ENCODE measurements at regions not wholly inside any gene's neighbourhood (a gene's known extent, or its start where the extent isn't known, plus 50 kb on each side); places are given as distances from the start of the nearest gene placed in this dataset.

DNA sequence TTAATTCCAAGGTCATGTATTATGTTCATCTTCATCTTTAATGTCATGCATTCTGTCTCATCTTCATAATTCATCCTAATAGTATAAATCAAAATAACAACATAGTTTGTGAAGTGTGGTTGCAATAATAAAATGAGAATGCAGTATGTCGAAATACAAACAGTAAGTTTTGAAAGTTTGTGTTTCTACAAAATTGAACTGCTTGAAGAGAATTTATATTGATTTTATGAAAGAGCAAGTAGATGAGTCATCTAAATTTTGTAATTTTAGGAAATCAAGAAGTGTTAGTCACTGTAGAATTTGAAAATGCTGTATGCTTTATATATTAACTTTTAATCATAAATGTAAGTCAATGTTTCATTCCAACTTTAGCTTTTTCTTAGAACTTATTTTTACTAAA, 190.5 kb upstream of the PPP1R3A start:
- no peak overlapping the region for H3K27ac ChIP-seq
- H3K36me3 ChIP-seq, result no peaks in the 10 kb centered on the region
- no peak overlapping the region for H3K4me3 ChIP-seq
- H3K27me3 ChIP-seq, result no peaks in the 10 kb centered on the region
- DNase-seq, result no peak
- peaks cover 0 to 17% (median 4%) of the 10 kb centered on the region in 3 donors for H3K4me1 ChIP-seq
- no peak for TF ChIP-seq POLR2A (IDR thresholded peaks at IDR 0.05)
- TF ChIP-seq, protein P1, sequence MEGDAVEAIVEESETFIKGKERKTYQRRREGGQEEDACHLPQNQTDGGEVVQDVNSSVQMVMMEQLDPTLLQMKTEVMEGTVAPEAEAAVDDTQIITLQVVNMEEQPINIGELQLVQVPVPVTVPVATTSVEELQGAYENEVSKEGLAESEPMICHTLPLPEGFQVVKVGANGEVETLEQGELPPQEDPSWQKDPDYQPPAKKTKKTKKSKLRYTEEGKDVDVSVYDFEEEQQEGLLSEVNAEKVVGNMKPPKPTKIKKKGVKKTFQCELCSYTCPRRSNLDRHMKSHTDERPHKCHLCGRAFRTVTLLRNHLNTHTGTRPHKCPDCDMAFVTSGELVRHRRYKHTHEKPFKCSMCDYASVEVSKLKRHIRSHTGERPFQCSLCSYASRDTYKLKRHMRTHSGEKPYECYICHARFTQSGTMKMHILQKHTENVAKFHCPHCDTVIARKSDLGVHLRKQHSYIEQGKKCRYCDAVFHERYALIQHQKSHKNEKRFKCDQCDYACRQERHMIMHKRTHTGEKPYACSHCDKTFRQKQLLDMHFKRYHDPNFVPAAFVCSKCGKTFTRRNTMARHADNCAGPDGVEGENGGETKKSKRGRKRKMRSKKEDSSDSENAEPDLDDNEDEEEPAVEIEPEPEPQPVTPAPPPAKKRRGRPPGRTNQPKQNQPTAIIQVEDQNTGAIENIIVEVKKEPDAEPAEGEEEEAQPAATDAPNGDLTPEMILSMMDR (IDR thresholded peaks at IDR 0.05), result no peak
- 57 to 71% methylated on average over 1 of the region's 1 CpG for WGBS, 2 donors
- intact Hi-C loops (cut with DNase I), result no loop called here
- H3K9me3 ChIP-seq, result no peaks in the 10 kb centered on the region

DNA sequence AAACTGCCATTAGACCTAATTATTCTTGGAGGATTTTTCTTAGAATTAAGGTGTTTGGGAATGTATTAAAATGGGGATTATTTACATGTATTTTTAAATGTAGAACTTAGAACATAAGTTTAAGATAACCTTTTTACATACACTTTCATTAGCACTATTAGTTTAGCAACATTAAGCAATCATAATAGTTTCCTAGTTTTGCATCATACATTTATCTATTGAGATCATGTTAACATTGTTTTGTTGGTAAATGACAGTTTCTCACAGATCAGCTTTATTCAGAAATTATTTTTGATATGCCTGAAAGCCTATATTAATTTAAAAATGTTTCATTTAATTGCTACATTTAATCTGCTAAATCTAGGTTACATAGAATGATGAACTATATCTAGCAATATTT, 189.7 kb upstream of the PPP1R3A start:
- H3K36me3 ChIP-seq, result no peaks in the 10 kb centered on the region
- no peak for DNase-seq
- intact Hi-C loops (cut with DNase I), result no loop called here
- no peak for TF ChIP-seq POLR2A (IDR thresholded peaks at IDR 0.05)
- TF ChIP-seq, protein P1 (IDR thresholded peaks at IDR 0.05), result no peak
- no peaks in the 10 kb centered on the region for H3K9me3 ChIP-seq
- peaks cover 0 to 17% (median 7%) of the 10 kb centered on the region in 3 donors for H3K4me1 ChIP-seq
- no peak overlapping the region for H3K4me3 ChIP-seq
- no peaks in the 10 kb centered on the region for H3K27me3 ChIP-seq
- H3K27ac ChIP-seq, result no peak overlapping the region

DNA sequence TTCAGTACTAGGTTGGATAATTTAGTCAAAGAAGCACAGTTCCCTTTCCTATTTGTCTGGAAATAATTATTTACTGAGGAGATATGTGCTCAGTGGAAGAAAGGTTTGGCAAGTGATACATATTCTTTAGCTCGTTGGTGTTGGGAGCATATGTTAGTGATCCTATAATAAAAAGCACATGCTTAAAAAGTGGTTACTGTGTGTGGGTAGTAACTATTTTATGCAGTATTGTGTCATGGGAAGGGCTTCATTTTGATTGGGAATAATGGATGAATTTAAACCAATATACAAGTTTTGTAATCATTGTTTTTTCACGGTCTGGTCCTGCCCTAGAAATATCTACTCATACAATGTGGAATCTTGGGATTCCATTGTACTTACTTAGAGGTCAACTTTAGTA, 188.7 kb upstream of the PPP1R3A start:
- H3K36me3 ChIP-seq, result no peaks in the 10 kb centered on the region
- H3K9me3 ChIP-seq, result no peaks in the 10 kb centered on the region
- no peak overlapping the region for H3K4me3 ChIP-seq
- H3K27ac ChIP-seq, result no peak overlapping the region
- intact Hi-C loops (cut with DNase I), result no loop called here
- TF ChIP-seq POLR2A (IDR thresholded peaks at IDR 0.05), result no peak
- TF ChIP-seq, protein P1 (IDR thresholded peaks at IDR 0.05), result no peak
- no peak for DNase-seq
- H3K4me1 ChIP-seq, result peaks cover 0 to 14% (median 7%) of the 10 kb centered on the region in 3 donors
- WGBS, 2 donors, result 63 to 65% methylated on average over 2 of the region's 2 CpGs
- no peaks in the 10 kb centered on the region for H3K27me3 ChIP-seq

DNA sequence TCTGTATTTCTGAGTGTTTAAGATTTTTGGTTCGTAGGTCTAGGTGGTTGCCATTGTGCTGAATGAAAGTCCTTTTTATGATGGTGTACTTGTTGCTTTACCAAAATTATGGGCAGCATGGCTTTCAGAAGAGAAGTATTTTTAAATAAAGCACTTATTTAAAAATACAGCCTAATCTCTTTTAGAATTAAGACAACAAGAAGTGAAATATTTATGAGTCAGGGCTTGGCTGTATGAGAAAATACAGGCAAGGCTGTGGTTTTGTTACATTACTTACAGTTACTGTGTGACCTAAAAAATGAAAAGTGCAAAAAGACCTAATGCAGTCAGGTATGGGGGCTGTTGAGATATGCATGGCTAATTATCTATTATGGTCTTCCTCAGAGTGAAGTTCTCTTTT, 185.2 kb upstream of the PPP1R3A start:
- Histone ChIP-seq H3K9me3 (no peaks in the 10 kb centered on the region), H3K4me3 (no peak overlapping the region), H3K27me3 (no peaks in the 10 kb centered on the region), H3K4me1 (peaks cover 0 to 9% (median 7%) of the 10 kb centered on the region in 3 donors), H3K36me3 (no peaks in the 10 kb centered on the region), H3K27ac (no peak overlapping the region)
- no peak for DNase-seq
- WGBS, 2 donors, result 64 to 75% methylated on average over 1 of the region's 1 CpG
- intact Hi-C loops (cut with DNase I), result no loop called here
- TF ChIP-seq, protein P1 (IDR thresholded peaks at IDR 0.05), result no peak
- TF ChIP-seq POLR2A (IDR thresholded peaks at IDR 0.05), result no peak

DNA sequence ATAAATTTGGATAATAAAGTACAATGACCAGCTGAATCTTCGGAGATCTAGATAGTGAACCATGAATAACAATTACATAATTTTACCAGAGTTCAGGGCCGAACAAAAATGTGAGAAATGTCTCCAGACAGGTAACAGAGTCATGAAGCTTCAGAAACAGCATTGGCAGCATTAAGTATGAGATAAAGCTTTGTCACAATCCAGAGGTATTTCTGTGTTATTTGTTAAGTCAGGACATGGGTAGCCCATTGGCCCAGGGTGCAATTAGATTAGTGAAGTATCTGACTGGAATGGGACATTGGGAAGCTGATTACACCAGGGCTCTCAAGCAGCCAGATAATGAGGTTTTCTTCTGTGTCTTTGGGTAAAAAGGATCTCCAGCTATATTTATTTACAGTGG, 184.2 kb upstream of the PPP1R3A start:
- WGBS, 2 donors, result 79 to 88% methylated on average over 2 of the region's 2 CpGs

More for the DNA sequence above, 184.2 kb upstream of the PPP1R3A start:
- H3K9me3 ChIP-seq, result peaks cover 0 to 2% (median 0%) of the 10 kb centered on the region in 3 donors
- H3K27ac ChIP-seq, result no peak overlapping the region
- no peak for DNase-seq
- peaks cover 0 to 9% (median 7%) of the 10 kb centered on the region in 3 donors for H3K4me1 ChIP-seq
- no peaks in the 10 kb centered on the region for H3K27me3 ChIP-seq
- H3K4me3 ChIP-seq, result no peak overlapping the region
- intact Hi-C loops (cut with DNase I), result no loop called here
- no peaks in the 10 kb centered on the region for H3K36me3 ChIP-seq
- TF ChIP-seq POLR2A (IDR thresholded peaks at IDR 0.05), result no peak
- TF ChIP-seq, protein P1 (IDR thresholded peaks at IDR 0.05), result no peak

Data from esophagus squamous epithelium (tissue), 5 donors.